Spinal cord (tissue), 9 donors: ENCODE measurements at regions not wholly inside any gene's neighbourhood (a gene's known extent, or its start where the extent isn't known, plus 50 kb on each side); places are given as distances from the start of the nearest gene placed in this dataset.

ENCODE experiments used
- DNase-seq, 6 donors: peaks; one replicate each; pipeline versions ENCODE4 v3.0.0 to v3.0.0-alpha.2; 2013 to 2015; ENCODE audit warnings: low spot score in 6 of 6, low read depth in 4 of 6
- H3K27ac ChIP-seq: one replicate; pipeline ENCODE4 v1.5.1; 2013; ENCODE audit warnings: low read depth, low read length, control low read depth
- H3K27me3 ChIP-seq: one replicate; pipeline ENCODE4 v1.6.1; 2013; ENCODE audit warnings: low read length; ENCODE audit not compliant: control insufficient read depth, insufficient read depth
- H3K36me3 ChIP-seq: one replicate; pipeline ENCODE4 v1.6.1; 2013; ENCODE audit warnings: low read length; ENCODE audit not compliant: control insufficient read depth, insufficient read depth
- H3K4me1 ChIP-seq: one replicate; pipeline ENCODE4 v1.6.1; 2013; ENCODE audit warnings: low read length; ENCODE audit not compliant: control insufficient read depth, insufficient read depth
- H3K4me3 ChIP-seq: one replicate; pipeline ENCODE4 v1.5.1; 2013; ENCODE audit warnings: low read depth, low read length, control low read depth
- H3K9me3 ChIP-seq: one replicate; pipeline ENCODE4 v1.6.1; 2013; ENCODE audit warnings: low read length; ENCODE audit not compliant: control insufficient read depth, insufficient read depth
- WGBS: methylation state at CpG from one replicate; pipeline ENCODE4 v1.1.5; 2013; ENCODE audit warnings: missing lambda C conversion rate; ENCODE audit not compliant: insufficient coverage; 5-methylcytosine and 5-hydroxymethylcytosine counted together
- donor health status: healthy.

GRCh38 chr12:69189378-69189978 is 49.9 kb upstream of the CPSF6 start:
- Histone ChIP-seq H3K4me3 (no peak overlapping the region), H3K9me3 (peaks cover 11% of the 10 kb centered on the region), H3K27me3 (no peaks in the 10 kb centered on the region), H3K36me3 (no peaks in the 10 kb centered on the region), H3K4me1 (no peaks in the 10 kb centered on the region), H3K27ac (no peak overlapping the region)
- DNase-seq, result no peak
- WGBS, result no CpG with 5 or more reads among the region's 4 CpGs
